HG02870 (cell line): ENCODE measurements at regions not wholly inside any gene's neighbourhood (a gene's known extent, or its start where the extent isn't known, plus 50 kb on each side); places are given as distances from the start of the nearest gene placed in this dataset.
"Not testable (repeated sequence)": the region's sequence is repeated elsewhere in the genome, so short reads cannot be mapped to it uniquely, and the experiment has no call there.

Experiments used
- ATAC-seq: cut with Tn5 transposase; IDR thresholded peaks from one replicate; pipeline ENCODE4 v1.9.1; 2021; ENCODE audit warnings: mild to moderate bottlenecking, moderate library complexity; ENCODE audit not compliant: unreplicated experiment

- no peak for ATAC-seq
These were observed 180.2 kb upstream of the EOLA2 start for GRCh38 chrX:150118476-150118875.

- no peak for ATAC-seq
These were observed 181.0 kb upstream of the EOLA2 start for GRCh38 chrX:150119323-150119722.

GRCh38 chrX:150125045-150125444 lies 186.8 kb upstream of the EOLA2 start:
- ATAC-seq: not testable (repeated sequence)

GRCh38 chrX:150127216-150127615 lies 188.9 kb upstream of the EOLA2 start:
- ATAC-seq: no peak

GRCh38 chrX:150143721-150144440 lies 205.6 kb upstream of the EOLA2 start:
- no peak for ATAC-seq

GRCh38 chrX:150146271-150146896 lies 208.1 kb upstream of the EOLA2 start:
- ATAC-seq: no peak

- no peak for ATAC-seq
These were observed 210.7 kb upstream of the EOLA2 start for GRCh38 chrX:150148749-150149672.

- no peak for ATAC-seq
These were observed 211.9 kb upstream of the EOLA2 start for GRCh38 chrX:150150076-150150779.

GRCh38 chrX:150150780-150151125 lies 212.4 kb upstream of the MAMLD1 start:
- ATAC-seq: no peak

- no peak for ATAC-seq
These were observed 211.1 kb upstream of the MAMLD1 start for GRCh38 chrX:150152036-150152435.

- no peak for ATAC-seq
These were observed 210.6 kb upstream of the MAMLD1 start for GRCh38 chrX:150152546-150152945.

GRCh38 chrX:150155436-150156035 lies 207.6 kb upstream of the MAMLD1 start:
- no peak for ATAC-seq

GRCh38 chrX:150156615-150157014 lies 206.5 kb upstream of the MAMLD1 start:
- ATAC-seq: no peak

GRCh38 chrX:150157291-150157690 lies 205.8 kb upstream of the MAMLD1 start:
- no peak for ATAC-seq

GRCh38 chrX:150158554-150159332 lies 204.4 kb upstream of the MAMLD1 start:
- ATAC-seq: no peak

GRCh38 chrX:150159537-150159936 lies 203.6 kb upstream of the MAMLD1 start:
- no peak for ATAC-seq

- ATAC-seq: no peak
These were observed 202.5 kb upstream of the MAMLD1 start for GRCh38 chrX:150160656-150161055.

GRCh38 chrX:150161193-150161592 lies 201.9 kb upstream of the MAMLD1 start:
- no peak for ATAC-seq

- no peak for ATAC-seq
These were observed 201.0 kb upstream of the MAMLD1 start for GRCh38 chrX:150162141-150162540.
